Activated T-cell treated with anti-CD3 and anti-CD28 coated beads, Interleukin-2, amount 50 U/mL, for 72 hours (primary cell): ENCODE measurements at regions not wholly inside any gene's neighbourhood (a gene's known extent, or its start where the extent isn't known, plus 50 kb on each side); places are given as distances from the start of the nearest gene placed in this dataset.

Experiments used
- ATAC-seq, 2 donors: fragments of 150-1000 bp; cut with Tn5 transposase; replicated peaks in 1 of 2; 2 replicates each; pipeline ENCODE4 v1.10.0; 2021; ENCODE audit warnings: moderate library complexity in 2 of 2, mild to moderate bottlenecking in 1 of 2
- DNase-seq, 2 donors: peaks; one replicate each; pipeline ENCODE4 v3.0.0; 2021 to 2022; ENCODE audit warnings: mixed read lengths in 1 of 2
- H3K27ac Mint-ChIP-seq: one replicate; pipeline ENCODE4 v1.8.0; 2022; ENCODE audit warnings: mild to moderate bottlenecking, moderate library complexity, mixed read lengths
- H3K27me3 Mint-ChIP-seq: one replicate; pipeline ENCODE4 v1.8.0; 2022; ENCODE audit warnings: low read depth, mixed read lengths
- H3K36me3 Mint-ChIP-seq, 2 donors: one replicate each; pipeline ENCODE4 v1.8.0; 2022; ENCODE audit warnings: mixed read lengths in 2 of 2, mild to moderate bottlenecking in 1 of 2; ENCODE audit not compliant: insufficient read depth in 2 of 2
- H3K4me1 Mint-ChIP-seq: one replicate; pipeline ENCODE4 v1.8.0; 2022; ENCODE audit warnings: low read depth, mixed read lengths
- H3K4me3 Mint-ChIP-seq, 2 donors: one replicate each; pipeline ENCODE4 v1.8.0; 2022; ENCODE audit warnings: mild to moderate bottlenecking in 2 of 2, mixed read lengths in 2 of 2, moderate library complexity in 2 of 2
- H3K9me3 Mint-ChIP-seq, 2 donors: one replicate each; pipeline ENCODE4 v1.8.0; 2022; ENCODE audit warnings: mixed read lengths in 2 of 2

DNA sequence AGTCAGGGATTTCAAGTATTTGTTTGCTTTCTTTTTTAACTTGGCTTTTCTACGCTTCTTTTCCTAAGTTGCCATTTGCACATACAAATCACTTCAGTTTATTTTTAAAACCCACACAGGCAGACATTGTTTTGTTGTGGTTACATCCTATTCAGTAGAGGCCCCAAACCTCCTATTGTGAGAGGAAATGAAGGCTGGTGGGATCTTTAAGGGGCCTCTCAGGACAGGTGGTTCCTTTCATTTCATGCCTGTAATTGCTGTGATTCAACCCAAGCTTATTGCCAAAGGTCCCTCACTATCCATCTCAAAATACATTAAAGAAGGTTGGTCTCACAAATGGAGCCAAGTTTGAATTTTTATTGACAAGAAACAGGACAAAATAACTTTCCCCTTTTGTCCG is 257.1 kb downstream of the ADAMTS20 start:
- no peak for ATAC-seq
- no peak overlapping the region for H3K4me3 Mint-ChIP-seq

DNA sequence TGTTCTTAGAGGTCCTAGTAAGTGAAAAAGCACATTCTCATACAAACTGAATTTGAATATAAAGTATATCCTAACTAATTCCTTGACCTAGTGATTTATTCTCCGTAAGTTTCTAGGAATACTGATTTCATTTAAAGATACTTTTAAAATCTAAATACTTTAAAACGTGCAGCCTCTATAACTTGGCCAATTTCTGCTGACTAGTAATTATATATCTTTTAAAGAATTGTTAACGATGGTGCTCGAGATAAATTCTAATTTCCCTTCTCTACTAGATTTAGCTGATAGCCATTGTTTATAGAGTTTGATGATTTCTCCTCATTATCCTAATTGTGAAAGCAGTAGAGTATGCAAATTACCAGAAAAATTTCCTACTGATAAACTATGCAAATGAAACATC is 257.9 kb downstream of the ADAMTS20 start:
- DNase-seq = no peak
- Mint-ChIP-seq H3K4me3 (no peak overlapping the region), H3K4me1 (no peaks in the 10 kb centered on the region), H3K27ac (no peak overlapping the region), H3K27me3 (no peaks in the 10 kb centered on the region), H3K36me3 (no peaks in the 10 kb centered on the region), H3K9me3 (peaks cover 0 to 2% of the 10 kb centered on the region in 2 donors)
- ATAC-seq = no peak

More for the DNA sequence above, 257.1 kb downstream of the ADAMTS20 start:
- no peaks in the 10 kb centered on the region for H3K4me1 Mint-ChIP-seq
- H3K36me3 Mint-ChIP-seq = no peaks in the 10 kb centered on the region
- no peaks in the 10 kb centered on the region for H3K27me3 Mint-ChIP-seq
- DNase-seq = no peak
- no peak overlapping the region for H3K27ac Mint-ChIP-seq
- H3K9me3 Mint-ChIP-seq = peaks cover 0 to 2% of the 10 kb centered on the region in 2 donors

GRCh38 chr12:43293396-43293795 is 258.6 kb downstream of the ADAMTS20 start:
- H3K27me3 Mint-ChIP-seq = no peaks in the 10 kb centered on the region
- no peaks in the 10 kb centered on the region for H3K4me1 Mint-ChIP-seq
- H3K27ac Mint-ChIP-seq = no peak overlapping the region
- DNase-seq = no peak
- H3K4me3 Mint-ChIP-seq = no peak overlapping the region
- H3K9me3 Mint-ChIP-seq = peaks cover 0 to 2% of the 10 kb centered on the region in 2 donors
- no peaks in the 10 kb centered on the region for H3K36me3 Mint-ChIP-seq
- no peak for ATAC-seq

- no peak overlapping the region for H3K4me3 Mint-ChIP-seq
- DNase-seq = no peak
- peaks cover 0 to 2% of the 10 kb centered on the region in 2 donors for H3K9me3 Mint-ChIP-seq
- no peak overlapping the region for H3K27ac Mint-ChIP-seq
- no peaks in the 10 kb centered on the region for H3K4me1 Mint-ChIP-seq
- no peaks in the 10 kb centered on the region for H3K27me3 Mint-ChIP-seq
- H3K36me3 Mint-ChIP-seq = no peaks in the 10 kb centered on the region
- ATAC-seq = no peak
Observed at GRCh38 chr12:43292699-43293098, 259.3 kb downstream of the ADAMTS20 start.

DNA sequence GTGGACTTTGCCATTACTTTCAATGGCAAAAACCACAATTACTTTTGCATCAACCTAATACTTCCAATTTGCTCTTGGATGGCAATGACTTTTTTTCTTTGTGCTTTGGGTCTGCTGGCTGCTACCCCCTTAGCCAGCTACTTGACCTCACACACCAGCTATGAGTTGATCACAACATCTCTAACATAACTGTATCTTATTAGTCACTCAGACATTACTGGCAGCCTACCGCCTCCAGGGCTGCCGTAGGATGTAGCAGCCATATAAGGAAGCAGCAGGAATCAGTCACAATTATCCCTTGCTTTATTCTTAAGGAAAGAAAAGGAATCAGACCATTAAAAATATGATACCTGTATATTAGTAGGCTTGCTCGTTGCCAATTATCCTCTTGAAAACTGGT is 260.5 kb downstream of the ADAMTS20 start:
- no peak for ATAC-seq
- Mint-ChIP-seq H3K9me3 (no peaks in the 10 kb centered on the region), H3K4me1 (no peaks in the 10 kb centered on the region), H3K27me3 (no peaks in the 10 kb centered on the region), H3K36me3 (no peaks in the 10 kb centered on the region), H3K4me3 (no peak overlapping the region), H3K27ac (no peak overlapping the region)
- DNase-seq = no peak

GRCh38 chr12:43290836-43291235 is 261.2 kb downstream of the ADAMTS20 start:
- no peaks in the 10 kb centered on the region for H3K9me3 Mint-ChIP-seq
- ATAC-seq = no peak
- H3K27ac Mint-ChIP-seq = no peak overlapping the region
- H3K36me3 Mint-ChIP-seq = no peaks in the 10 kb centered on the region
- no peaks in the 10 kb centered on the region for H3K27me3 Mint-ChIP-seq
- no peak for DNase-seq
- H3K4me1 Mint-ChIP-seq = no peaks in the 10 kb centered on the region
- H3K4me3 Mint-ChIP-seq = no peak overlapping the region

DNA sequence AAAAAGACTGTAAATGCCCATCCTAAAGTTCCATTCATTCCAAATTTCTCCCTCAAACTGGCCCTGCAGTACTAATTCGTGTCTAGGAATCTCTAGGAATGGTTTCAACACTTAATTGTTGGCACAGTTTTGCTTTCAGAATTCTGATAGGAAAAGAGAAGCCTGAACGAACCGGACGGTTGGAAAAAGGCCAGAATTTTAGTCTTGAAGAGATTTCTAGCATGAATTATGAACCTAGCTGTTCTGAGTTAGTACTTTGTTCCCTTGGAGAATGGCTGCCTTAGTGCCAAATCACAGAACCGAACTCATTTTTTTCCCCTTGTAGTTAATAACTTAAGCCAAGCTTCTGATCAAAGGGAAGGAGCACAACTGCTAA is 262.6 kb downstream of the ADAMTS20 start:
- DNase-seq (no peak), ATAC-seq (no peak)
- no peaks in the 10 kb centered on the region for H3K27me3 Mint-ChIP-seq

DNA sequence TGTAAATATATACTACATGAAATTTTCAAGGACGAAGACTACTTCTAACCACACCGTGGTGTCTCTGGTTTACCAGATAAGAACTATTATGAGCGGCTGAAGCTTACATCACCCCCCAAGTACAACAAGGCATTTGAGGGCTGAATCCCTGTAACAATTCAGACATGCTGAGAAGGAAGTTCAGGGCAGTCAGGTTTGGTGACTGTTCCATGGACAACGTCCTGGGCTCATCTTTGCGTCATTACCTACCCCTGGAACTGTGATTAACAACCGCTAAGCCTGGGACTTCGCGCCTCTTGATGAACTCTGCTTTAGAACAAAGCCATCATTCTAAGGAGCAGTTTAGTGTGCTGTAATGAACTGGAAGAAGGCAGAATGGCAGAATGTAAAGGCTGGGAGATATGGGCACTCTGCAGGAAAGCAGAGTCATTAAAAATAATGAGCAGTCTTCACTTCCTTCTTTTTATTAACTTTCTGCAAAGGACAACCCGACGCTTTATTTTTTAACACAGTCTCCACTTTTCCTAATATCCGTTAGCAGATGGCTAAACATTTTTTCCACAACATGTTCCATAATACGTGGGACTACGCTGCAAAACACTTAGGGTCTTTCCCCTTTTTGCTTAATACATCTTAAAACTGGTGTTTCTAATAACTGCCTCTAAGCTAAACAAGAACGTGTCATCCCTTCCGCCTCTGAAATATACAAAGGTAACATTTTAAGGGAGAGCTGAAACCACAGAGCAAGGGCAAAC is 263.2 kb downstream of the ADAMTS20 start:
- Mint-ChIP-seq H3K4me3 (no peak overlapping the region), H3K9me3 (no peaks in the 10 kb centered on the region), H3K4me1 (no peaks in the 10 kb centered on the region), H3K27me3 (no peaks in the 10 kb centered on the region), H3K27ac (no peak overlapping the region), H3K36me3 (no peaks in the 10 kb centered on the region)
- DNase-seq = no peak
- ATAC-seq = no peak

More for the DNA sequence above, 262.6 kb downstream of the ADAMTS20 start:
- Mint-ChIP-seq H3K36me3 (no peaks in the 10 kb centered on the region), H3K9me3 (no peaks in the 10 kb centered on the region), H3K4me3 (no peak overlapping the region), H3K27ac (no peak overlapping the region), H3K4me1 (no peaks in the 10 kb centered on the region)

- DNase-seq = no peak
- no peaks in the 10 kb centered on the region for H3K9me3 Mint-ChIP-seq
- H3K27me3 Mint-ChIP-seq = no peaks in the 10 kb centered on the region
- no peak overlapping the region for H3K27ac Mint-ChIP-seq
- no peaks in the 10 kb centered on the region for H3K36me3 Mint-ChIP-seq
- no peak for ATAC-seq
- H3K4me1 Mint-ChIP-seq = no peaks in the 10 kb centered on the region
- H3K4me3 Mint-ChIP-seq = no peak overlapping the region
Observed at GRCh38 chr12:43287706-43288383, 264.2 kb downstream of the ADAMTS20 start.

DNA sequence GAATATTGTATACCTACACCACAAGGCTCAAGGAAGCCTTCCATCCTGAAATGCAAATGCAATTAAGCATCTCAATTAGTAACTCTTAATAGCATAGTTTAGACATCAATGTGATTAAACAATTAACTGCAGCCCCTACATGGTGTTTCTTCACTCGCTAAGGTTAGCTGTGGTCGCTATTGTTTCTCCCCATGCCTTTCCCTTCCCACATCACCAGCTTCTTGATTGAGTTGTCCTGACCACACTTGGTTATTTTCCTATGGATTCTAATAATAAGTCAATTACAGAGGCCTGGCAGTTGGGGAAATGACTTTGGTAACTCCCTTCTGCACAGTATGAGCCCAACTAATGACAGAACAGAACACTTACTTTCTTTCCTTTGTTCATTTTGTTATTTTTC is 265.0 kb downstream of the ADAMTS20 start:
- no peak overlapping the region for H3K27ac Mint-ChIP-seq
- no peaks in the 10 kb centered on the region for H3K4me1 Mint-ChIP-seq
- H3K4me3 Mint-ChIP-seq = no peak overlapping the region
- DNase-seq (no peak), ATAC-seq (no peak)
- no peaks in the 10 kb centered on the region for H3K27me3 Mint-ChIP-seq
- H3K9me3 Mint-ChIP-seq = no peaks in the 10 kb centered on the region
- no peaks in the 10 kb centered on the region for H3K36me3 Mint-ChIP-seq

GRCh38 chr12:43285159-43285598 is 266.8 kb downstream of the ADAMTS20 start:
- no peaks in the 10 kb centered on the region for H3K9me3 Mint-ChIP-seq
- H3K27me3 Mint-ChIP-seq = no peaks in the 10 kb centered on the region
- DNase-seq (no peak), ATAC-seq (no peak)
- no peak overlapping the region for H3K4me3 Mint-ChIP-seq
- H3K36me3 Mint-ChIP-seq = no peaks in the 10 kb centered on the region
- no peak overlapping the region for H3K27ac Mint-ChIP-seq
- H3K4me1 Mint-ChIP-seq = no peaks in the 10 kb centered on the region

DNA sequence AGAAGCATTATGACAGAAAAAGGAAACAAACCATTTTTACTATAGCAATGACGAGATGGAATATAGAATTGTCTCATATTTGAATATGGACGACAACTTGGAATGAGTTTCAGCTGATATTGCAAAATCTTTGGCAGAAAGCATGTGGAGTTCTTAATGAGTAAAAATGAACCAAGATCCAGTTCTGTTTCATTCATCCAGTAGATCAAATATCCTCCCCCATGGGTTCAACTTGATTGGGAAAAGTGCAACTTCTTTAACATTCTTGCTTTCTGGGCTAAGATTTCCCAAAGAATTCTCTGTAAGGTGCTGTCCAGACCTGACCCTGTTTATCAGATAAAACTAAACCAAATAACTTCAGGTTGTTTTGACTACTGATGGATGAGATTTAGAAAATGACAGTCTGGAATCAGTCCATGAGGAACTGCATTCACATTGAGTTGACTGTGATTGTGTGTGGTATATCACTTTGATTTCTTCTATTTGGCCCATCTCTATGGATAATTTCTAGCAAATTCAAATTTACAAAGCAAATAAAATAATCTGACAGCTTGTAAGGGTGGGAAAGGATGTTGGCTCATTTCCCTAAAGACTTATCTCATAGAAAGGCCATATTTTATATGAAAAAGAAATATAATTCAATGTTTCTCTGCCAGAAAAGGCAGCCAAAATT is 267.4 kb downstream of the ADAMTS20 start:
- no peaks in the 10 kb centered on the region for H3K9me3 Mint-ChIP-seq
- ATAC-seq (no peak), DNase-seq (no peak)
- H3K4me3 Mint-ChIP-seq = no peak overlapping the region
- H3K36me3 Mint-ChIP-seq = no peaks in the 10 kb centered on the region
- H3K4me1 Mint-ChIP-seq = no peaks in the 10 kb centered on the region
- no peak overlapping the region for H3K27ac Mint-ChIP-seq
- H3K27me3 Mint-ChIP-seq = no peaks in the 10 kb centered on the region

GRCh38 chr12:43283206-43283605 is 268.8 kb downstream of the ADAMTS20 start:
- ATAC-seq = no peak
- Mint-ChIP-seq H3K4me1 (no peaks in the 10 kb centered on the region), H3K4me3 (no peak overlapping the region), H3K27me3 (no peaks in the 10 kb centered on the region), H3K9me3 (no peaks in the 10 kb centered on the region), H3K36me3 (no peaks in the 10 kb centered on the region), H3K27ac (no peak overlapping the region)
- no peak for DNase-seq
